Adipocyte (in vitro differentiated cells): ENCODE measurements at regions not wholly inside any gene's neighbourhood (a gene's known extent, or its start where the extent isn't known, plus 50 kb on each side); places are given as distances from the start of the nearest gene placed in this dataset.

Experiments
- DNase-seq: peaks from one replicate; pipeline ENCODE4 v3.0.0-alpha.2; 2015; ENCODE audit warnings: low read depth
- H3K27me3 ChIP-seq: replicated peaks from 2 replicates; pipeline ENCODE4 v1.7.0; 2013; ENCODE audit warnings: mild to moderate bottlenecking, low read length, moderate library complexity; ENCODE audit not compliant: control insufficient read depth, insufficient read depth
- H3K36me3 ChIP-seq: 2 replicates; pipeline ENCODE4 v1.7.0; 2013; ENCODE audit warnings: low read length, mild to moderate bottlenecking, moderate library complexity; ENCODE audit not compliant: control insufficient read depth, insufficient read depth, severe bottlenecking
- H3K4me1 ChIP-seq: 2 replicates; pipeline ENCODE4 v1.7.0; 2013; ENCODE audit warnings: mild to moderate bottlenecking, low read length, moderate library complexity; ENCODE audit not compliant: control insufficient read depth, insufficient read depth
- H3K4me3 ChIP-seq: 2 replicates; pipeline ENCODE4 v1.7.0; 2013; ENCODE audit warnings: mild to moderate bottlenecking, low read length, moderate library complexity
- H3K9ac ChIP-seq: 2 replicates; pipeline ENCODE4 v1.7.0; 2013; ENCODE audit warnings: mild to moderate bottlenecking, low read length, moderate library complexity
- H3K9me3 ChIP-seq: 2 replicates; pipeline ENCODE4 v1.7.0; 2013; ENCODE audit warnings: mild to moderate bottlenecking, low read length, moderate library complexity; ENCODE audit not compliant: control insufficient read depth

GRCh38 chr17:71656964-71657858, 463.6 kb upstream of the SOX9 start:
- Histone ChIP-seq H3K4me1 (no peaks in the 10 kb centered on the region), H3K4me3 (no peak overlapping the region), H3K9ac (no peak overlapping the region), H3K27me3 (no peaks in the 10 kb centered on the region), H3K36me3 (no peaks in the 10 kb centered on the region), H3K9me3 (peaks cover 29% of the 10 kb centered on the region)
- no peak for DNase-seq

- no peak for DNase-seq
- Histone ChIP-seq H3K9ac (no peak overlapping the region), H3K9me3 (peaks cover 29% of the 10 kb centered on the region), H3K36me3 (no peaks in the 10 kb centered on the region), H3K27me3 (no peaks in the 10 kb centered on the region), H3K4me1 (no peaks in the 10 kb centered on the region), H3K4me3 (no peak overlapping the region)
Observed at GRCh38 chr17:71658996-71659395, 461.8 kb upstream of the SOX9 start.

GRCh38 chr17:71664861-71665260, 456.0 kb upstream of the SOX9 start:
- Histone ChIP-seq H3K9me3 (peaks cover 6% of the 10 kb centered on the region), H3K9ac (no peak overlapping the region), H3K4me3 (no peak overlapping the region), H3K4me1 (no peaks in the 10 kb centered on the region), H3K36me3 (no peaks in the 10 kb centered on the region), H3K27me3 (no peaks in the 10 kb centered on the region)
- no peak for DNase-seq

GRCh38 chr17:71666047-71666446, 454.8 kb upstream of the SOX9 start:
- Histone ChIP-seq H3K9me3 (peaks cover 6% of the 10 kb centered on the region), H3K9ac (no peak overlapping the region), H3K27me3 (no peaks in the 10 kb centered on the region), H3K36me3 (no peaks in the 10 kb centered on the region), H3K4me1 (no peaks in the 10 kb centered on the region), H3K4me3 (no peak overlapping the region)
- no peak for DNase-seq

GRCh38 chr17:71667661-71668060, 453.2 kb upstream of the SOX9 start:
- no peaks in the 10 kb centered on the region for H3K36me3 ChIP-seq
- H3K27me3 ChIP-seq, result no peaks in the 10 kb centered on the region
- peaks cover 15% of the 10 kb centered on the region for H3K9me3 ChIP-seq

GRCh38 chr17:71668807-71669206, 452.0 kb upstream of the SOX9 start:
- Histone ChIP-seq H3K9me3 (peaks cover 15% of the 10 kb centered on the region), H3K4me1 (no peaks in the 10 kb centered on the region), H3K4me3 (no peak overlapping the region), H3K36me3 (no peaks in the 10 kb centered on the region), H3K27me3 (no peaks in the 10 kb centered on the region), H3K9ac (no peak overlapping the region)
- no peak for DNase-seq

More at GRCh38 chr17:71667661-71668060, 453.2 kb upstream of the SOX9 start:
- Histone ChIP-seq H3K4me1 (no peaks in the 10 kb centered on the region), H3K4me3 (no peak overlapping the region), H3K9ac (no peak overlapping the region)
- DNase-seq, result no peak

GRCh38 chr17:71677439-71677838, 443.4 kb upstream of the SOX9 start:
- no peaks in the 10 kb centered on the region for H3K27me3 ChIP-seq
- H3K9ac ChIP-seq, result no peak overlapping the region
- no peaks in the 10 kb centered on the region for H3K9me3 ChIP-seq
- H3K36me3 ChIP-seq, result no peaks in the 10 kb centered on the region
- no peak for DNase-seq
- H3K4me3 ChIP-seq, result no peak overlapping the region
- no peaks in the 10 kb centered on the region for H3K4me1 ChIP-seq

- no peak for DNase-seq
- no peaks in the 10 kb centered on the region for H3K27me3 ChIP-seq
- H3K36me3 ChIP-seq, result no peaks in the 10 kb centered on the region
Observed at GRCh38 chr17:71679832-71680231, 441.0 kb upstream of the SOX9 start.

GRCh38 chr17:71681427-71682173, 439.2 kb upstream of the SOX9 start:
- no peak for DNase-seq
- Histone ChIP-seq H3K9me3 (no peaks in the 10 kb centered on the region), H3K9ac (no peak overlapping the region), H3K36me3 (no peaks in the 10 kb centered on the region), H3K4me3 (no peak overlapping the region), H3K27me3 (no peaks in the 10 kb centered on the region), H3K4me1 (no peaks in the 10 kb centered on the region)

More at GRCh38 chr17:71679832-71680231, 441.0 kb upstream of the SOX9 start:
- Histone ChIP-seq H3K9me3 (no peaks in the 10 kb centered on the region), H3K4me1 (no peaks in the 10 kb centered on the region), H3K9ac (no peak overlapping the region), H3K4me3 (no peak overlapping the region)

GRCh38 chr17:71682174-71682494, 438.7 kb upstream of the SOX9 start:
- H3K9ac ChIP-seq, result no peak overlapping the region
- no peak overlapping the region for H3K4me3 ChIP-seq
- no peaks in the 10 kb centered on the region for H3K36me3 ChIP-seq
- no peaks in the 10 kb centered on the region for H3K9me3 ChIP-seq
- DNase-seq, result no peak
- no peaks in the 10 kb centered on the region for H3K27me3 ChIP-seq
- no peaks in the 10 kb centered on the region for H3K4me1 ChIP-seq

GRCh38 chr17:71689782-71690181, 431.0 kb upstream of the SOX9 start:
- H3K9ac ChIP-seq, result no peak overlapping the region
- no peaks in the 10 kb centered on the region for H3K27me3 ChIP-seq
- no peaks in the 10 kb centered on the region for H3K36me3 ChIP-seq
- no peak for DNase-seq
- H3K4me1 ChIP-seq, result no peaks in the 10 kb centered on the region
- H3K4me3 ChIP-seq, result no peak overlapping the region
- peaks cover 5% of the 10 kb centered on the region for H3K9me3 ChIP-seq
